Heart left ventricle (tissue), 13 donors: ENCODE measurements at regions not wholly inside any gene's neighbourhood (a gene's known extent, or its start where the extent isn't known, plus 50 kb on each side); places are given as distances from the start of the nearest gene placed in this dataset.

ENCODE experiments used
- POLR2A ChIP-seq, 2 donors: fragments of 450-650 bp; IDR thresholded peaks; one replicate each; pipeline ENCODE4 v1.6.1; 2017; ENCODE audit warnings: antibody characterized with exemption in 2 of 2, mild to moderate bottlenecking in 2 of 2, moderate library complexity in 2 of 2
- TF ChIP-seq, protein P1 (sequence below), 12 donors: fragments of 200-600 bp; sonication (generic) in 4 of 12; IDR thresholded peaks; one replicate each; pipeline versions ENCODE4 v1.5.0 to v1.8.0; 2018 to 2022; ENCODE audit warnings: antibody characterized with exemption in 12 of 12, mild to moderate bottlenecking in 5 of 12
- donor health status: ischemic (EF 13 %, LVEDD 7.1; RV severe dilation, severe dysfunction).
- donor health status: DM: no; HTN: yes; CAD: no.
- donor health status: DM: no; HTN: no; CAD: no.
- donor health status: ischemic (EF 25% LVEDD 6.9; RV normal size, moderate dysfunction).
- donor health status: ischemic (EF 25% LVEDD 5.7; RV mildly dilated, moderate dysfunction).
- donor health status: ischemic (EF 35%, LVEDD 5.7; RV mildly dilated, moderate dysfunction).
- donor health status: nonischemic (EF 11% LVEDD 7.7; RV severe dilation, severe dysfunction).
- donor health status: DM: yes; HTN: yes; CAD: no.
- donor health status: PGD.
- donor health status: ischemic (EF 29% LVEDD 5.4; RV normal size, mild dysfunction).
- donor health status: nonischemic (EF 23%, LVEDD 6.1; RV moderate dilation, normal function).

- no peak for TF ChIP-seq POLR2A (IDR thresholded peaks at IDR 0.05)
- TF ChIP-seq, protein P1, sequence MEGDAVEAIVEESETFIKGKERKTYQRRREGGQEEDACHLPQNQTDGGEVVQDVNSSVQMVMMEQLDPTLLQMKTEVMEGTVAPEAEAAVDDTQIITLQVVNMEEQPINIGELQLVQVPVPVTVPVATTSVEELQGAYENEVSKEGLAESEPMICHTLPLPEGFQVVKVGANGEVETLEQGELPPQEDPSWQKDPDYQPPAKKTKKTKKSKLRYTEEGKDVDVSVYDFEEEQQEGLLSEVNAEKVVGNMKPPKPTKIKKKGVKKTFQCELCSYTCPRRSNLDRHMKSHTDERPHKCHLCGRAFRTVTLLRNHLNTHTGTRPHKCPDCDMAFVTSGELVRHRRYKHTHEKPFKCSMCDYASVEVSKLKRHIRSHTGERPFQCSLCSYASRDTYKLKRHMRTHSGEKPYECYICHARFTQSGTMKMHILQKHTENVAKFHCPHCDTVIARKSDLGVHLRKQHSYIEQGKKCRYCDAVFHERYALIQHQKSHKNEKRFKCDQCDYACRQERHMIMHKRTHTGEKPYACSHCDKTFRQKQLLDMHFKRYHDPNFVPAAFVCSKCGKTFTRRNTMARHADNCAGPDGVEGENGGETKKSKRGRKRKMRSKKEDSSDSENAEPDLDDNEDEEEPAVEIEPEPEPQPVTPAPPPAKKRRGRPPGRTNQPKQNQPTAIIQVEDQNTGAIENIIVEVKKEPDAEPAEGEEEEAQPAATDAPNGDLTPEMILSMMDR (IDR thresholded peaks at IDR 0.05): no peak
Measured at GRCh38 chr3:135788978-135789377, 176.6 kb upstream of the PPP2R3A start.
